ENCODE measurements at regions not wholly inside any gene's neighbourhood (a gene's known extent, or its start where the extent isn't known, plus 50 kb on each side); places are given as distances from the start of the nearest gene placed in this dataset.
A peak's percentile ranks its signal among the peaks of the same experiment; 100 is the strongest.
"Not testable (repeated sequence)": the region's sequence is repeated elsewhere in the genome, so short reads cannot be mapped to it uniquely, and the experiment has no call there.

DNA sequence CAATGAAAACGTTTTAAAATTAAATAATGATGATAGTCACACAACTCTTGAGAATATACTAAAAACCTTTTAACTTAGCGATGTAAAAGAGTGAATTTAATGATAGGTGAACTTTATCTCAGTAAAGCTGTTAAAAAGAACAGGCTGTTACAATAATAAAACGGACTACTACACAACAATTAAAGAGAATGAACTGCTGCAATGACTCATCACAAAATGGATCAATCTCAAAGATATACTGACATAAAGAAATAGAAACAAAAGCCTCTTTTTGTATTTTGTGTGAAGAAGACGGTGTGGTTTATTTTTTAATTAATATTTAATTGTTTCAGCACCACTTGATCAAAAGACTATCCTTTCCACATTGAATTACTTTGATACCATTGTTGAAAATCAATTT, 352.4 kb upstream of the GJE1 start:
- no peak for DNase-seq

DNA sequence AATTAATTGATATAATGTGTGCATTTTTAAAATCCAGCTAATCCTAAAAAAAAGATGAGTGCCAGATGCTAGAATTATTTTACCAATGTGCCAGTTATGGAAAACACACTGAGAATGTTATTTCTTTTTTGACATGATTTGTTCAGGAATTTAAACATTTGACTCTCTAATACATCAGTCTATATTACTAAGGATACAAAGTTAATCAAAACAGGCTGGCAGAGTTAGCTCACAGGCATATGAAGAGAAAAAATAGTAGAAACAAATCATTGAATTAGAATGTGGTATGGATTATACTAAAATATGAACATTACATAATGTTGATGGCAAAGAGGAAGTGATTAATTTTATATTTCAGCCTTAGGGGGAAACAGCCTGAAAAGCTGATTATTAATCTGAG, 368.3 kb upstream of the GJE1 start:
- DNase-seq = no peak

DNA sequence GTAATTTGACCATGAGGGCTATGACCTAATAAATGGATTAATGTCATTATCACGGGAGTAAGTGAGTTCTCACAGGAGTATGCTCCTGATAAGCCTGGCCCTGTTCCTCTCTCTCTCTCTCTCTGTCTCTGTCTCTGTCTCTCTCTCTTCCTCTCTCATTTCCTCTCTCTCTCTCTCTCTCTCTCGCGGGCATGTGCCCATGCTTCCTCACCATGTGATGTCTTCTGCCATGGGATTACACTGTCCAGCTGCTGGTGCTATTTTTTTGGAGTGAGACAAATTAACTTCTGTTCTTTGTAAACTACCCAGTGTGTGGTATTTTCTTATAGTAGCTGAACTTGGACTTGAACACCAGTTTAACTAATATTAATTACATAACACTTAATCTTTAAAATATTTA, 374.3 kb upstream of the GJE1 start:
- DNase-seq = no peak

DNA sequence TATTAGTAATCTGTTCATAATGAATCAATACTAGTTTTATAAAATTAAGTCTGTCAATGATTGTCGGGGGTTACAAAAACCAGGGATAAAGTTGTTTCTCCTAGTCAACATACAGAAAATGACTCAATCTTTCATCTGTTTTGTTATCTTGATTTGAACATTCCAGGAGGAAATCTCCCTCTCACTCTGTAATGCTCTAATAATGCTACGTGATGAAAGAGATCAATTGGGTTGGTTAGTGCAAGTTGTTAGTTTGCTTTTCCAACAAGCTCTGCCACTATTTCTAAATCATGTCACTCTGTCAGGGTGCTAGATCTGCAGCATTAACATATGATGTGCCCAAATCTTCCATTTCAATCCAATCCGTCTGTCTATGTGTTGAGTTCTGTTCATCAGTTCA, 379.5 kb upstream of the GJE1 start:
- no peak for DNase-seq

DNA sequence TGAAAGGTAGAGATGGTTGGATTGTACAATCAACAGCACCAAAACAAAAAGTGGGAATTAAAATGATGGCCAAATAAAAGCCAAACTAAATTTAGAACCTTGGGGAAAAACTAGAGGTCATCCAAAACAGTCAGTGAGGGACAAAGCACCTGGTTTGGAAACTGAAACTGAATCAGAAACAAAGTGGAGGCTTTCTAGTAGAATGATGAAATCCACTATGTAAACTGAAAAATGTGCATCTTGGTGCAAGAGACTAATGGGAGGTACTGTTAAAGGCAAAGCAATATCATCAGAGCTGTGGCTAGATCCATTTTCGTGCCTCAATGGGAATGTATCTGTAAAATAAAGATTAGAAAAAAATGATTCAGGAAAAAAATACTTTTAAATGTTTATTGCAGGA, 380.0 kb upstream of the GJE1 start:
- no peak for DNase-seq

DNA sequence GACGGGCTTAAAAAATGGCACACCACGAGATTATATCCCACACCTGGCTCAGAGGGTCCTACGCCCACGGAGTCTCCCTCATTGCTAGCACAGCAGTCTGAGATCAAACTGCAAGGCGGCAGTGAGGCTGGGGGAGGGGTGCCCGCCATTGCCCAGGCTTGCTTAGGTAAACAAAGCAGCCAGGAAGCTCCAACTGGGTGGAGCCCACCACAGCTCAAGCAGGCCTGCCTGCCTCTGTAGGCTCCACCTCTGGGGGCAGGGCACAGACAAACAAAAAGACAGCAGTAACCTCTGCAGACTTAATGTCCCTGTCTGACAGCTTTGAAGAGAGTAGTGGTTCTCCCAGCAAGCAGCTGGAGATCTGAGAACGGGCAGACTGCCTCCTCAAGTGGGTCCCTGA, 386.4 kb upstream of the GJE1 start:
- DNase-seq = not testable (repeated sequence)

DNA sequence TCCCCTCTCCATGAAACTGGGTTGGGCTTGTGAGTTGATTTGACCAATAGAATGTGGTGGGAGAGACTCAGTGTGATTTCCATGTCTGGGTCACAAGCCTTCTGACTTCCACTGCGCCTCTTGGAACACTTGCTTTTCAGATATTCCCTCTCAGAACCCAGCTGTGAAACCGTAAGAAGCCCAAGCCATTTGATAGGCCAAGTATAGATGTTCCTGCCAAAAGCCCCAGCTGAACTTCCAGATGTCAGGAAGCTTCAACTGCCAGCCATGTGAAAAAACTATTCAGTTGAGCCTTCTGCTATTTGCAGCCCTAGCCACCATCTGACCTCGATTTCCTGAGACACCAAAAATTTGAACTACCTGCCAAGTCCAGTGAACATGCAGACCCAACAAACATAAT, 387.8 kb upstream of the GJE1 start:
- peak; percentile 67 for DNase-seq

DNA sequence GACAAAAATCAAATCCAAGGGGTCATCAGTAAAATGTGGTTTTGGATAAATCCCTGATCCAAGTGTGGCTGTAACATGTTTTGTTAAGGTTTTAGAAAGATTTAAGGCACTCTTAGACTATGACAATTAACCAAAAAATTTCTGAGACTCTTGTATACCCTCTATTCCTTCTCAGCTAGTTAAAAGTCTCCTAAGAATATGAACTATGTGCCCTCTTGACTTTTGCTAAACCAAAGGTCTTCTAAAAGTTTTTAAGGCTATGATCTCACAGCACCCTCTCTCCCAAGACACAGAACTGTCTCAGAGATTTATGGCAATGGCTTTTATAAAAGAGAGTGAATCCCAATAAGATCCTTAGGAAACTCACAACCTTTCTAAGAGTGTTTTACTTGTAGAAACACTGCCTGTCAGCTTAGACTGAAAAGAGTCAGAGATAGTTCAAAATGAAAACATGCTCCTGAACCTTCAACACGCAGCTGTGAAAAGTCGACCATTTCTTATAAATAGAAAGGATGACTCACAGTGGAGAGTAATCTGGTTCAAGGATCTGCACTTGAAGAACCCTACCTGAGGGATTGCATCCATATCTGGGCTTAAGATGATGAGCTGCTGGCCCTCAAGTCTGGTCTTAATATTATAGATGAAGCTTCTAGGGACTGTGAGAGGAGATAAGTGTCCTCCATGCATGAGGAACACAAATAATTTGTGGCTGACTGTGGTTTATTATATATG, 388.4 kb upstream of the GJE1 start:
- DNase-seq = no peak

DNA sequence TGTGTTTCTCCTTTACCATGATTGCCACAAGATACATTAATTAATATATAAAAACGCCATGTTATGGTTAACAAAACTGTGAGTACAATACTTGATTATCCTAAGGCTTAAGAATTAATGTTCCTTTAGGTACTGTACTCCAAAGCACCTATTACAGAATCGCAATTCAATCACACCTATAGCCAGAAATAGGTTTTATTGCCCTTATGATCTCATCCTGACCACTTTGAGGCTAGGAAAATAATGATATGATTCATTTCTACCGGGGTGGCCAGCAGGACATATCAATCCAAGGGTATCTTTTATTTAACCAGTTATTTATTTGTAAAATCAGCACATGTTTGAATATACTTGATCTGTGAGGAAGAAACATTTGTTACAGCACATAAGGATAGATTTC, 396.6 kb upstream of the GJE1 start:
- no peak for DNase-seq

DNA sequence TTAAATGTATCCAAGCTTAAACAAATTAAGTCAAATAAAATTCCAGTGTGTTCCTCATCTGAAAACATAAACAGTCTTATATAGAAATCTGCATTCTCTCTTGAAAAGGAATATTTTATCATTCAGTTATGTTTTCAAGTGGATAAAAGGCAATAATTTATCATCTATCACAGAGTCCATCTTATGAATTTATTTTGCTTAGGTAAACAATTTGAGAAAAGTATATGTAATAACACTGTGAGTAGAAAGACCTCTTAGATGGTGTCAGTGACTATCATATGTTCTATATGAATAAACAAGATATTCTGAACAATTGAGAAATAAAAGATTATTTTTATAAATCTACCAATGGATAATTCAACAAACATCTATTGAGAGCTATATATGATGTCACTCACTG, 397.6 kb upstream of the GJE1 start:
- DNase-seq = no peak

DNA sequence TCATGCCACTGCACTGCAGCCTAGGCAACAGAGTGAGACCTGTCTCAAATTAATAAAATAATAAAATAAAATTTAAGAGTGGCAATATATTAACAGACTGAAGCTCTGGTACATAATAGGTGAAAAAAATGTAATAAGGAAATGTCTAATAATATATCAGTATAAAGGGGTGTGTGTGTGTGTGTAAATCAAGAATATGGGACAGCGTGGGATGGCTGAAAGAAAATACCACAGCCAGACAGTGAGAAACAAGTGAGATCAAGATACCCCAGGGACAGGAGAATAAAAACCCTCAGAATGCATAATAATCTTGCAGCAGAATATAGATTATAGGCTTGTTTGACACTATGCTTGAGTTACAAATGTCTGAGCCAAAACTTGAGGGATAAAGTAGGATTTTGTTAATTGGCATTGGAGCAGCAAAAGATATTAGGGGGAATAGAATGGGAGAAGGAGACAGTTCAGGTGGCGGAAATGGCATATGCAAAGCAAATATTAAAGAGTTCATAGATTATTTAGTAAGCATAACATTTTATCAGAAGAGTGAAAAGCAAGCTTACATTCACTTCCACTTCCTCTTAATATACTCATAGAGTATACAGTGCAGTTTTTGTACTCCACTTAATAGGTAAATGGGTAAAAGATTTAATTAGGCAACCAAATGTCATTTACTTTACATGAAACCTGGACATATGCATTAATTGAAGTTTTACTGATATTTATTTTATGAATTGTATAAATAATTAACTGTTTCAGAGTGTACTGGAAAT, 398.5 kb upstream of the GJE1 start:
- no peak for DNase-seq

DNA sequence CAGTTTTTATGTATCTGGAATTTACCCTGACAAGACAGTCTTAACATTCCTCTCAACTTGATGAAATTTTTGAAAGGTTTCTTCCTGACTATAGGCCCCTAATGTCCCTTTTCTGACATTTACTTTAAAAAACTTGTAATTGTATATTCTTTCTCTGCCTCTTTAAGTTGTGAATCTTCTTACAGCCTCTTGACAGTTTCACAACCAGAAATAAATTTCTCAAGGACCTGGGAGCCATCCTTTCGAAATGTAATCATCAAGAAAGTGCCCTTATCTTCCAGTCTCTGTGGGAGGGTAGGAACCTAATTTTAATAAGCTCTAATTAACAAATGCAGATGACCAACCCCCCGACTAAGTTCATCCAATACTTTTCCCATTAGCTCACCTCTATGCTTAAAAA, 403.6 kb upstream of the GJE1 start:
- DNase-seq = no peak

DNA sequence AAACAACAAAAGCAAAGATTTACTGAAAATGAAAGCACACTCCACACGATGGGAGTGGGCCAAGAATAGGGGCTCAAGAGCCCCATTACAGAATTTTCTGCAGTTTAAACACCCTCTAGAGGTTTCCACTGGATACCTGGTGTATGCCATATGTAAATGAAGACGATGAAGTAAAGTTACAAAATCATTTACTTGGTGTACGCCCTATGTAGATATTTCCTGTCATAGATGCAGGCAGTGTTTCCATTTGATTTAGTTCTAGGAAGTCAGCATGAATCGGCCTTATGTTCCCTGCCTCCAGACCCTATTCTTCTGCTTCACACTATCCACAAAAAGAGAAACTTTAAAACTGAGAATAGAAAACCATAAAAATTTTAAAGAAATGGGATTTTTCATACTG, 404.4 kb upstream of the GJE1 start:
- DNase-seq = no peak

DNA sequence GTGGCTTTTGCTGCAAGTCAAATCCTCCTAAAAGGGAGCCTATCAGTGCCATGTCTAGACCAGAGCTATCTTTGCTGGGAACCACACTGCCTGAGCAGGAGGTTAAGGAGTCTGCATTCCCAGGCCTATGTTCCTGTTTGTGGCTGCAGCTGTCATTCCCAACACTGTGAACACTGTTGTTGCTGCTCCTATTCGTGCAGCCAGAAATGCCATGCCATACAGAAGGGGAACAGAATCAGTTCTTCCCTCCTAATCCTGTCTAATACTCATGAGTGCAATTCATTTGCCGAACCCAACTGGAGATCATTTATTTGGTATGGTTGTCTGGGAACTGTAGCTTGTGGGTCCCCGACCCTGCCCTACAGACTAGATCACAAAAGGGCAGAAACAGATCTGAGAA, 406.5 kb upstream of the GJE1 start:
- peak; percentile 53 for DNase-seq

DNA sequence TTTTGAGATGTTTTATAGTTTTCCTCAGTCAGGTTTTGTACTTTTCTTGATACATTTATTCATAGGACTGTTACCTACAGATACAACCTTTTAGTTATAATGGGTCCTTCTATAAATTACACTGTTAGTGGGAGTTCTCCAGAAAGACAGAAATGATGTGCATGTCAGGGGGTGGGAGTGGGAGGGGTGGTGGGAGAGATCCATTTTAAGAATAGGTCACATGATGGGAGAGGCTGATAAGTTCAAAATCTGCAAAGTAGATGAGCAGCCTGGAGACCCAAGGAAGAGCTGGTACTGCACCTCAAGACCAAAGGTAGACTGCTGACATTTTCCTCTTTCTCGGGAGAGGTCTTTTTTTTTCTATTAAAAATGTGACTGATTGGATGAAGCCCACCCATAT, 408.0 kb upstream of the GJE1 start:
- DNase-seq = no peak

DNA sequence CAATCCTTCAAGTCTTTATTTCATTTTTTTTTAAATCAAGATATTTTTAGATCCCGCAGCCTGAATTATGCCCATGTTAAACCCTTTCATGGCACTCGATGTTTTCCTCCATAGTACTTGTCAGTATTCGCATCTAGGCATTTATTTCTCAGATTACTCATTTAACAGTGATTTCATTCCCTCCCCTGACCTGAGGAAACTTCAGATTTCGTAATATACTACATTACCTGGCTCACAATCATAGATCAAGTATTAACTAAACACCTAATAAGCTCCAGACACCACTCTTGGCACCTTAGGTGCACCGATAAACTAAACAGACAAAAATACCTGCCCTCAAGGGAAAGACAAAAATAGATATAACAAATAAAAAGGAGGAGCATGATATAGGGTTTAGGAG, 413.2 kb upstream of the GJE1 start:
- no peak for DNase-seq

DNA sequence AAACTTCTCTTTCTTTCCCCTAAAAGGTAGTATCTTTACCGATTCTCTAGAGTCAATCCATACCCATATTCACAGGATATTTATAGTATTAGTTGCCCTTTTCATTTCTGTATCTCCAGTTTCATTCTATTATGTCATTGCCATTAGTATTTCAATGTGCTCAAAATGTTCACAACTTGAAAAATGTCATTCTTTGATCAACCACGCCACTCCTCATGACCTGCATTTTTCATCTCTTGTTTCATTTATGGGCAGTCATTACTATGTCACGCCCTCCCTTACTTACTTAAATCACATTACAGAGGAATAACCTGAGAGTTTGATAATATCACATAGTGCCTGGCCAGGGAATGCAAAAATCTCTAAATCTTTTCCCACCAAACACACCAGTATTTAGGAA, 427.3 kb upstream of the GJE1 start:
- DNase-seq = no peak

DNA sequence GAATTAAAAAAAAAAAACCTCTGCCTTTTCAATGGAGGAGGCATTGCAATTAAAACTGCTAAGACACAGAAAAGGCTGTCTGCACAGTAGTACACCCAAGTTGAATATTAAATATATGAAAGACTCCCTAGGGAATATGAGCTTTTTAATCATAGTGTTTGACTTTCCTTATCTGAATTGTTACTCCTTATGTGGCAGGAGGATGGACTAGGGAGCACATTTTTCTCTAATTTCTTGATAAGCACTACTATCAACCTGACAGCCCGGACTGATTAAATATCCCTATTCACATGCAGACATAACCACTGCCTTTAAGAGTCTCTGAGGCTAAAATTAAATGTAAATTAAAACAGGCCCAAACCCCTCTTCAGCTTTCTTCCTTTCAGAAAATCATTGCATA, 428.6 kb upstream of the GJE1 start:
- no peak for DNase-seq

DNA sequence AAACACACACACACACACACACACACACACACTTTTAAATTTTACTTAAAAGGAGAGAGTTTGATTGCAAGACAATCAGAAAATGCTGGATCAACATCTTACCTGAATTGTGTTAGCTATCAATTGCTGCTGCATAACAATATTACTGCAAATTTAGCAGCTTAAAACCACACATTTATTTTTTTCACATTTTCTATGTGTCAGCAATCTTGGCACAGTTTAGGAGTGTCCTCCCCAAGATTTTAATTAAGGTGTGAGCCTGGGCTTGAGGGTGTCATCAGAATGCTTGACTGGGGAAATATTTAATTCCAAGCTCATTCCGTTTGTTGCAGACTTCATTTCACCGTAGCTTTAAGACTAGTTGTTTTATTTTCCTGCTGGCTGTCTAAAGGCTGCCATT, 431.0 kb upstream of the GJE1 start:
- DNase-seq = no peak

DNA sequence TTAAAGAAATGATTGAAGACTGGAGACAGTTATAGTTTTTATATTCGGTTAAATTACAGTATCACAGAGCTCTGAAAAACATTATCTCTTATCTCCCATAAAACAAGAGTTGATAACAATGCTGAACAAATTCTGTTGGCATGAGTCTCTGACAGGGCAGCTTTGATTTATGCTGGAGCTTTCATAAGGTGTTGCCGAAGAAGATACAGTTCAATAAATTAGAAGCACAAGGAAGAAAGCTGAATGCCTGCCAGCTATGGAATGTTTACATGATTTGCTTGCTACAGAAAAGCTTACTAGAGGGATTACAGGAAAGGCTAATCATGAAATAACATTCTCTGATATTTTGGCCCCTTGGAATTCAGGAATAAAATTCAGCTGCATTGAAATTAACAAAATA, 431.9 kb upstream of the GJE1 start:
- DNase-seq = peak; percentile 2

DNA sequence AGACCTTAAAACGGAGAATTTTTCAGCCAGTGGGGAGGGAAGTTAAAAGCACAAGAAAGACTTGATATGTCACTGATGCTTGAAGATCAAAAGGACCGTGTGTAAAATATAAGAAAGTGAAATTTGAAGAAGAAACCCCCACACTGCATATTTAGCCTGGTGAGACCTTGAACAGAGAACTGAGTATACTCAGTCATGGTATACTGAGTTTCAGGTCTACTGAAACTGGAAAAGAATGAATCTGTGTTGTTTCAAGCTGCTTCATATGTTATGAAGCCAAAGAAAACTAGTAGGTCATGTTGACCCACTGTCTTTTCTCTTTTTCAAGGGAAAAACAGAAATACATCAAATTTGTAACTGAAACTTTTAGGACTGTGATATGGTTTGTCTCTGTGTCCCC, 443.8 kb upstream of the GJE1 start:
- no peak for DNase-seq

DNA sequence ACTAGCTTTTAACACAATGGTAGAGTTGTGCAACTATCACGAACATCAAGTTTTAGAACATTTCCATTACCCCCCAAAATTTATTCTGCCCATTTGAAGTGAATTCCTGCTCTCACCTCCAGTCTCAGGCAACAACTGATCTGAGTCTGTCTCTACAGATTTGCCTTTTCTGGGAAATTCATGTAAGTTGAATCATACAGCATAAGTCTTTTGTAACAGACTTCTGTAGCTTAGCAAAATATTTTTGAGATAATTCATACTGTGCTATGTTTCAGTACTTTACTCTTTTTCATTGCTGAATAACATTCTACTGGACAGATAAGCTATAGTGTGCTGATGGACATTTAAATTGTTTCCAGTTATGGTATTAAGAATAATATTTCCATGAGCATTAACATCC, 447.3 kb upstream of the GJE1 start:
- DNase-seq = no peak

DNA sequence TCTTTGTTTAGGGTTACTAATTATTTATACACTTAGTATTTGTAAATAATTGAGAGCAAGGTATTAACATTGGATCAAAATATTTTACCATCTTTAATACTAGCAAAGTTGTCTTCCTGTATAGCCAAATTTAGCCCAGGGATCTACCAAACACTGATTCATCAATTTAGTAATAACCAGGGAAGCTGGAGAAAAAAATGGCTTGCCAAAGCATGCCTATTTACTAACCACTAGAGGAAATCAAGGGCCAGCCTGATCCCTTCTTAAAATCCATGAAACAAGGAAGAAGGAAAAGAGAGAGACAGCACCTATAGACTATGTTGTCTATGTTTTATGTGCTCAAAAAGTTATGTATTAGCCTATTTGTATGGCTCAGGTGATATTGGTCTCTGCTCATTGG, 450.3 kb upstream of the GJE1 start:
- DNase-seq = no peak

DNA sequence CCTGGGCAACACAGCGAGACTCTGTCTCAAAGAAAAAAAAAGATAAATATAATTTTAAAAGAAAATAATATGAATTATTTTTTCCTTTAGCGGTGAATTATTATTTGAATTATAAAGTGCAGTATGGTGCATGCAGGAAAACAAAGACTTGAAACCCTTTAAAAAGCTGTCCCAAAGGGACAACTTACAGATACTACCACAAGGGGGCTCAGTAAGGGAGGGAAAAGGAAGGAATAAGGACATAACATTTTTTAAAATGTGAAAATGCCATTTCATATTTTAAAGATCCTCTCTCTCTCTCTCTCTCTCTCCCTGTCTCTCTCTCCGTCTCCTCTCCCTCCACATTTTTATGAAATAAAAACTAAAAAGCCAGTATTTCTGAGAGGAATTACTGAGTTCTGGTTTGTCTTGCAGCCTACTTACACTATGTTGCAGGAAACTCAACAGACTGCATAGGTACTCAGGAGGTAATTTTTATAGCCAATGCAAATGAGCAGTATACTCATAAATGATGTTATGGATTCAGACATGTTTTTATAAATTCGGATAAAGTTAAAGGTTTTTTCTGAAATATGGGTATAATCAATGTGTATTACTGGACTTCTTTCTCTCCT, 455.0 kb upstream of the GJE1 start:
- peak; percentile 38 for DNase-seq

Data from tongue (tissue), 1 donor.